ENCODE measurements at regions not wholly inside any gene's neighbourhood (a gene's known extent, or its start where the extent isn't known, plus 50 kb on each side); places are given as distances from the start of the nearest gene placed in this dataset.
"Not testable (repeated sequence)": the region's sequence is repeated elsewhere in the genome, so short reads cannot be mapped to it uniquely, and the experiment has no call there.

DNA sequence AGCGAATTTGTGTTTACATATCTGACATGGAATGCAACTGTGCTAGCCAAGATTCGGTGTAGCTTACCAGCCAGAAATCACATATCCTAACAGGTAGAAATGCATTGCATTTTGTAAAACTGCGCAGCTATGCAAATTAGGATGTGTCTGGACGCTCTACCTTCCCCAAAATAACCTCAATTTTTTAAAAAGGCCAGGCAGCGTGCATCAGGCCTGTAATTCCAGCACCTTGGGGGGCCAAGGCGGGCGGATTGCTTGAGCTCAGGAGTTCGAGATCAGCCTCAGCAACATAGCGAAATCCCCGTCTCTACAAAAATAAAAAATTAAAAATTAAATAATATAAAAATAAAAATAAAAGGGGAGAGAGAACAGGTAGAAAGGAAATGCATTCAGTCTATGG lies 305.0 kb downstream of the TYW1 start:
- DNase-seq (ENCODE audit: low read depth, low spot score), result no peak

DNA sequence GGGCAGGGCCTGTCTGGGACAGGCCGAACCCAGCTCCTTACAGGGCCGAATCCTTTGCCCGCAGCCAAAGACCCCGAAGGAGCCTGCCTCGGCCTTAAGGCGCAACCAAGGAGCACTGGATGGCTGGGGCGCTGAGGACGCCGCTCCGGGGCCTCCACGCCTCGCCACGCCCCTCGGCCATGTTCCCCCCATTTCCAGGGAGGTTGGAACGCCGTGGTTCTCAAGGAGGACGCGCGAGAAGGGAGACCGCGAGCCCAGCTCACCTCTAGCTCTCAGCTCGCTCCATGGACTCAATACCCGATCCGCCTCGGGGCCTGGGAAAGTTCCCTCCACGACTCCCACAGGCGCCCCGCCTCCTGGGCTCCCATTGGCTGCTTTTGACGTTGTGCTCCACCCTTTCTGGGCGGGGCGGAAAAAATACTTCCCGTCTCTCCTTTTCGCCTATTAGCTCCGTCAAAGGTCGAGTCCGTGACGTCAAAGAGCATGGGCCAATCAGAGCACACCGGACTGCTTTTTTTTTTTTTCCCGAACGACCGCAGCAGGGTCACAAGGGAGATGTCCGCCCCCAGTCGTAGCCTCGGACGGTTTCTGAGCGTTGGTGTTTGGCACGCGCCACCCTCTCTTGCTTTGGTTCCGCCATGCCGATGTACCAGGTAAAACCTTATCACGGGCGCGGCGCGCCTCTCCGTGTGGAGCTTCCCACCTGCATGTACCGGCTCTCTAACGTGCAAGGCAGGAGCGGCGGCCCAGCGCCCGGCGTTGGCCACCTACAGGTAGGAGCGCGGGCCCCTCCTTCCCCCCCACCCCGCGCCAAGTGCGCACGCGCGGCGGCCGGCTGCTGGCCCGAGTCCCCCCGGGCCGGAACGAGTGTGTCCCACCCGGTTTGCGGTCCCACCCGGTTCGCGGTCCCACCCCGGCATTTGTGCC lies 305.7 kb downstream of the TYW1 start:
- DNase-seq (ENCODE audit: low read depth, low spot score), result peak; percentile 100

DNA sequence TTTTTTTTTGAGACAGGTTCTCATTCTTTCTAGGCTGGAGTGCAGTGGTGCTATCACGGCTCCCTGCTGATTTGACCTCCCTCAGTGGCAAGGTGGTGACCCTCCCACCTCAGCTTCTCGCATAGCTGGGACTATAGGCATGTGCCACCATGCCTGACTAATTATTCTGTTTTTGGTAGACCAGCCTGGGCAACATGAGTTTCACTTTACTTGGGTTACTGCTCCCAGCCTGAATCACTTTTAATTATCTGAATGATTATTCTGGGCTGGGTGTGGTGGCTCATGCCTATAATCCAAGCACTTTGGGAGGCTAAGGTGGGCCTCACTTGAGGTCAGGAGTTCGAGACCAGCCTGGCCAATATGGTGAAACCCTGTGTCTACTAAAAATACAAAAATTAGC lies 308.2 kb downstream of the TYW1 start:
- not testable (repeated sequence) for DNase-seq (ENCODE audit: low read depth, low spot score)

DNA sequence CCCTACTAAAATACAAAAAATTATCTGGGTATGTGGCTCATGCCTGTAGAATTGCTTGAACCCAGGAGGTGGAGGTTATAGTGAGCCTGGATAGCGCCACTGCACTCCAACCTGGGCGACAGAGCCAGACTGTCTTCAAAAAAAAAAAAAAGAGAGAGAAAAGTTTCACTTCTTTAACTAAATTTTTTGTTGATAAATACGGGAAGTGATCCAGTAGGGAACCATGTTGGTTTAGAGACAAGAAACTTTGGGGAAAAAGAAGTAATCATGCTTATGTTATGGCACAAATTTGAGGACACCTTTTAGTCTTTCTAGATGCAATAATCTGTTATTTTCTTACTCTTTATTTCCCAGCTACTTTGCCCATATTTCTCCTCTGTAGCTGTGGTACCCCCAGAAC lies 309.7 kb downstream of the TYW1 start:
- no peak for DNase-seq (ENCODE audit: low read depth, low spot score)

DNA sequence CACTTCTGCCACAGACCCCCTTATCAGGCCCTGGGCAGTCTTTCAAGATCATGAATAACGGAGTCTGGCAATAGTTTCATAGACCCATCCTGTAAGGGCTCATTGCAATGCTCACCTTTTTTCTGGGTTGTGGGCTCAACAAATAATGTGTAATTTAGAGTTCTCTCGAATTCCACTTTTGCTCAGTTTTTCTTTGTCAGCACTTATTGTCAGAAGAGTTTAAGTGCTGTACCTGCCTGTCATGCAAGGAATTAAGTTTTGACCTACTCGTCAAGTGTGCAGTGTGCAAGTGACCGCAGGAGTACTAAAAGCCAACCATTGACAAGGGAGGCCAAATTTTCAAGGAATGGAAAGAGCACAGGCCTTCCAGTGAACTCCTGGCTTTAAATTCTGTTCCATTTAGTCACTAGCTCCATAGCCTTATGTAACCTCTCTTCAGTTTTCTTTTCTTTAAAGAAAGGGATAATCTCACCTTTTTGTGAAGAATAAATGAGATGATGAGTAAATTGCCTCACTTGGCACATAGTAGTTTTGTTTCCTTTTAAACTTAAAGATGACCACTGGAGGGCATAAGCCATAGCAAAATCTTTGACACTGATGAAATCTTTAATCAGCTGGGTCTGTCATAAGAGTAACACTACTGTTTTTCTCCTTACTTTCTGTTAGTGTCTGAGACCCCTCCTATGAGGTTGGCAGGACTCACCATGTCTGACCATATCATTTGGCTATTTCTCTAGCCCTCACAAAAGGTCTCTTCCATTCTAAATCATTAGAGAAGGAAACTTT lies 313.3 kb downstream of the TYW1 start:
- DNase-seq (ENCODE audit: low read depth, low spot score), result no peak

DNA sequence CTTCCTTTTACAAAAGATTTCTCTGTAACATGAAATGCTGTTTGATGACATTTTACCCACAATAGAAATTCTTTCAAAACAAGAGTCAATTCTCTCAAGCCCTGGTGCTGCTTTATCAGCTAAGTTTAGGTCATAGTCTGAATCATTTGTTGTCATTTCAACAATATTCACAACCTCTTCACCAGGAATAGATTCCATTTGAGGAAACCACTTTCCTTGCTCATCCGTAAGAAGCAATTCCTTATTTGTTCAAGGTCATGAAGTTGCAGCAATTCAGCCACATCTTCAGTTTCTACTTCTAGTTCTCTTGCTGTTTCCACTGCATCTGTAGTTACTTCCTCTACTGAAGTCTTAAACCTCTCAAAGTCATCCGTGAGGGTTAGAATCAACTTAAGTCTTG lies 315.3 kb downstream of the TYW1 start:
- no peak for DNase-seq (ENCODE audit: low read depth, low spot score)

DNA sequence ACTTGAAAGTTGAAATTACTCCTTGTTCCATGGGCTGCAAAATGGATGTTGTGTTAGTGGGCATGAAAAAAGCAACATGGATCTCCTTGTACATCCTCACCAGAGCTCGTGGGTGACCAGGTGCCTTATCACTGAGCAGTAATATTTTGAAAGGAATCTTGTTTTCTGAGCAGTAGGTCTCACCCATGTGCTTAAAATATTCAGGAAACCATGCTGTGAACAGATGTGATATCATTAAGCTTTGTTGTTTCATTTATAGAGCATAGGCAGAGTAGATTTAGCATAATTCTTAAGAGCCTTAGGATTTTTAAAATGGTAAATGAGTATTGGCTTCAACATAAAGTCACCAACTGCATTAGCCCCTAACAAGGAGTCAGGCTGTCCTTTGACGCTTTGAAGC lies 316.6 kb downstream of the TYW1 start:
- no peak for DNase-seq (ENCODE audit: low read depth, low spot score)

DNA sequence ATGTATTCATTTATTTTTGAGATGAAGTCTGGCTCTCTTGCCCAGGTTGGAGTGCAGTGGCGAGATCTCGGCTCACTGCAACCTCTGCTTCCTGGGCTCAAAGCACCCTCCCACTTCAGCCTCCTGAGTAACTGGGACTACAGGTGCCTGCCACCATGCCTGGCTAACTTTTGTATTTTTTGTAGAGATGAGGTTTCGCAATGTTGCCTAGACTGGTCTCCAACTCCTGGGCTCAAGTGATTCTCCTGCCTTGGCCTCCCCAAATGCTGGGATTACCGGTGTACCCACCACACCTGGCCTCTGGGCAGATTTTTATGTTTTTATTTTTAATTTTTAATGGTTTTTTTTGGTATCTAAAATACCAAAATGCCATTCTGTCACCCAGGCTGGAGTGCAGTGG lies 320.3 kb downstream of the TYW1 start:
- DNase-seq (ENCODE audit: low read depth, low spot score), result not testable (repeated sequence)

DNA sequence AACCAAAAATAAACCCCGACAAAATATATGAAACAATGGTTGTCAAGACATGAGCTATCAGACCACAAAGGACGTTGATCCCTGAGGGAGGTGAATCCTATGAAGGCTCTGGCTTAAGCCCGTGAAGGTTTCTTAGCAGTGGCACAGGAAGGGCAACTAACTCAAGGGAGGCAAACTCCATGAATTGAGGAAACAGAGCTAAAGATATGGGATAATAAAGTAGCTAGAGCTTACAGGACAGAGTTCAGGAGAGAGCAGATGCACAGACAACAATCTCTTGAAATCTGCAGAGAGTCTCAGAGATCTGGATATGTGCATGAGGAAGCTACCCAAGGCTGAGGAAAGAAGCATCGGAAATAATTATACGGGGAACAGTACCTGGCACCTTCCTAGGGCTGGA lies 331.6 kb downstream of the TYW1 start:
- not testable (repeated sequence) for DNase-seq (ENCODE audit: low read depth, low spot score)

DNA sequence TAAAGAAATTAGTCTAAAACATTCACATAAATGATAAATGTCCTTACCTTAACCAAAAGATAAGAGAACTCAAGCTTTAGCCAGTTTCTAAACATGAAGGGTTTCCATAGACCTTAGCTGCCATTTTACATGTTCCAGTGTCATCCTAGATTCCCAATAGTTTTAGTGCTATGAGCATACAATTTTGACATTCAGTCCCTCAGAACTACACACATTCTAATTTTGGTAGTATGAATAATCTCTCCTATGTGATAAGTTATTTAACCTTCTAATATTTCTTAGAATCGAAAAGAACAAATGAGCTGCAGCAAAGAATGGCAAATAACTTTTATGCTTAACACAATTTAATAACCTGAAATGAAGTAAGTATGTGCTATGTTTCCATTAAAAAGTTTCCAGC lies 338.5 kb downstream of the TYW1 start:
- not testable (repeated sequence) for DNase-seq (ENCODE audit: low read depth, low spot score)

DNA sequence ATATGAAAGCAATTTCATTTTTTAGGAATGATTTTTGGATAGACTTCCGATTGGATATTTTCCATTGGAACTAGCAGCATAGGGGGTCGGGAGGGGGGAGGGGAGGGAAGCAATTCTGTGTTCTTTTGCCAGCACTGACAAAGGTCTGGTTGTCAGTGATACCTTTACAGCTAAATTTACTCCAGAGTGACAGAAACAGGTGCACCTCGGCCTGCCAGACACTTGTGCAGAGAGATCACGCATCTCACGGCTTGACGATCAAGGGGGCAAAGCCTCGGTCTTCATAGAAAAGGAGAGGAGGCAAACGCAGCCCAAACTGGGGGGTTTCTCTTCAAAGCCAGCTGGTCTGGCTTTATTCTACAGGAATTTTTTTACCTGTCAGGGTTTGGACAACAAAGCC lies 339.0 kb downstream of the TYW1 start:
- not testable (repeated sequence) for DNase-seq (ENCODE audit: low read depth, low spot score)

DNA sequence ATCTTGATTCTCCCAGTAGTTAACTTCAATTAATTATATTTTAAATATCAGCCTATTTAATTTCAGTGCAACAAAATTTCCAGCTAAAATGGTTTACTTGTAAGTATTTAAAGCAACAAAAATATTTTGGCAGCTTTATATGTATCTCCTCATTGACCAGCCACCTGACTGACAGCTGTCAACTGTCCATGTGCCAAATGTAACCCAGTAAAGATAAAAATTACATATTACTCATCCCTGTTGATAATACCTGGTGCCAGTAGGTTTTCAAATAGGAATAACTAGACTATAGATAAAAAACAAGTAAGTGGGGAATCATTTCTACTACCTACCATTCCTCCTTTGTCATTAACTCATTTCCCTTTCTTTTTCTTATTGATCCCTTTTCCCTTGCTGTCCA lies 341.9 kb downstream of the TYW1 start:
- not testable (repeated sequence) for DNase-seq (ENCODE audit: low read depth, low spot score)

DNA sequence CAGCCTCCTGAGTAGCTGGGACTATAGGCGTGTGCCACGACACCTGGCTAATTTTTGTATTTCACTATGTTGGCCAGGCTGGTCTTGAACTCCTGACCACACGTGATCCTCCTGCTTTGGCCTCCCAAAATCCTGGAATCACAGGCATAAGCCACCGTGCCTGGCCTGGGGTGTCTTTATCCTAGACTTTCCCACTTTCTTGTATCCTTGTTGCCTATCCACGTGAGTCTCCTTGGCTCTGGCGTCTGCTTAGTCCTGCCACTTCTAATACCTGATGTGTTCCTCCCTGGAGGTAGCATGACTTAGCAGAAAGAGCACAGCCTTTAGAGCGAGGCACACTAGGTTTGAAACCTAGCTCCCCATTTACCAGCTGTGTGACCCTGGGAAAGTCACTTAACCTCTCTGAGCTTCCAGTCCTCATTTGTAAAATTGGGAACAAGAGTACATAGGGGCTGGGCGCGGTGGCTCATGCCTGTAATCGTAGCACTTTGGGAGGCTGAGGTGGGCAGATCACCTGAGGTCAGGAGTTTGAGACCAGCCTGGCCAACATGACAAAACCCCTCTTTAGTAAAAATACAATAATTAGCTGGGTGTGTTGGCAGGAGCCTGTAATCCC lies 344.6 kb downstream of the TYW1 start:
- DNase-seq (ENCODE audit: low read depth, low spot score), result no peak

DNA sequence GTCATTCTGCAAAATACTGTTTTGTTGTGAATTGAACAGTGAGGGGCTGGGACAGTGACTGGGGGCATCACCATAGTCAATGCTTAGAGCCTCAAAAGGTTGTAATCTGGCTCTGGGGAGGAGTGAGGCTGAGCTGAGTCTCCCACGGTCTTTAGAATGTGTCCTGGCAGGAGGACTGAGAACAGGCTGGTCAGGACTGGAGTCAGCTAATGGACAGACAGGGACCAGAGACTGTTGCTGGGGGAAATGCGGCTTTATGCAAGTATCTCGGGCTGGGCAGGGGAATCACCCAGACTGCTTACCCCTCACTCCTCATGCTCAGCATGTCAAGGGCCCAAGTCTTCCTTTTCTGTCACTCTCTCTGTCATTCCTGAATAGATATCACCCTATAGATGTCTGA lies 346.5 kb downstream of the TYW1 start:
- DNase-seq (ENCODE audit: low read depth, low spot score), result no peak

DNA sequence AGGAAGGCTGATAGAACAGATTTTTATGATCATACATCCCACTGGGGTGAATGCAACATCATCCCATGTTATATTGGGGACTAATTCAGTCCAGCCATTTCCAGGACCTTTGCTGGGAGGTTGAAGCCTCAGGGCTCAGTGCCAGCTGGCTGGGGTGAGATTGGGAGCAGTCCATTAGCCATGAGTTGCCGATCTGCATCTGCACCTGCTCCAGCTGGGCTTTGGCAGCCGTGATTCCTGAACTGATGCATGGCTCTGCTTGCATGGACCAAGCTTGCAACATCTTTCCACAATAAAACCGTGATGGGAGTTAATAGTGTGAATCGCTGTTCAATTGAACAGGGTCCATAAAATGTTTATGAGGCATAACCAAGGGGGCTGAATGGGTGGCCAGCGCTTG lies 346.9 kb downstream of the TYW1 start:
- no peak for DNase-seq (ENCODE audit: low read depth, low spot score)

DNA sequence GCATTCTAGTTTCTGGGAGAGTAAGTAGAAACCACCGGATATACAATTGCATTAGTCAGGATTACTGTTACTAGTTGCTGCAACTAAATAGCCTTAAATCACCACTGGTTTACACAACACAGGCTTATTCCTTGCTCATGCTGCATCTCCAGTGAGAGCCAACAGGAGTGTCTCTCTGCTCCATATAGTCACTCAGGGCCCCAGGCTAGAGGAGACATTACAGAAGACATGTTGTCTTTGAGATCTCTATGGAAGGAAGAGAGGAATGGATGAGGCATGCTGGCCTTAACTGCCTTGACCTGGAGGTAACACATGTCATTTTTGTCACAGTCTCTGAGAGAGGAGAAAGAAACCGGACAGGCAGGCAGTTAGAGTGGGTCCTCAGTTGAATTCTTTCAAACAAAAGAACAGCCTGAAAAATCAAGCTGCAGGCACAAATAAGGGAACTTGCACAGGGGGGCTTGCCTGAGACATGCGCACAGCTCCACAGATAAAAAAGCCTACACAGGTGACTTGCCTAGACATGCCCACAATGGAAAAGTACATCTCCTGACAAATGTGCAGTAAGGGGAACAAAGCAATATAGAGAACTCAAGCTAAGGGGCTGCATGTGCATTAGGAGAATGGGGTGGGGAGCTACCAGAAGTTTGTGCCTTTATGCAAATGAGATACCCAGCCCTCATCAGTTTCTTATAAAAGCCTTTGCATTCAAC lies 348.0 kb downstream of the TYW1 start:
- no peak for DNase-seq (ENCODE audit: low read depth, low spot score)

DNA sequence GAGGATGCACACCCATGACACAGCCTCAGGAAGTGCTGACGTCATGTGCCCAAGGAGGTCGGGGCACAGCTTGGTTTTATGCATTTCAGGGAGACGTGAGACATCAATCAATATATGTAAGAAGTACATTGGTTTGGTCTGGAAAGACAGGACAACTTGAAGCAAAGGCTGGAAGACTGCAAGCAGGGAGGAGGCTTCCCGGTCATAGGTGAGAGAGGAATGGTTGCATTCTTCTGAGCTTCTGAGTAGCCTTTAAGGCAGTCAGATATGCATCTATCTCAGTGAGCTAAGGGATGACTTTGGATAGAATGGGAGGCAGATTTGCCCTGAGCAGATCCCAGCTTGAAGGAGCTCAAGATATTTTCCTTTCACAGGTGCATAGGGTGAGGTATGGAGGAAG lies 349.5 kb downstream of the TYW1 start:
- no peak for DNase-seq (ENCODE audit: low read depth, low spot score)

DNA sequence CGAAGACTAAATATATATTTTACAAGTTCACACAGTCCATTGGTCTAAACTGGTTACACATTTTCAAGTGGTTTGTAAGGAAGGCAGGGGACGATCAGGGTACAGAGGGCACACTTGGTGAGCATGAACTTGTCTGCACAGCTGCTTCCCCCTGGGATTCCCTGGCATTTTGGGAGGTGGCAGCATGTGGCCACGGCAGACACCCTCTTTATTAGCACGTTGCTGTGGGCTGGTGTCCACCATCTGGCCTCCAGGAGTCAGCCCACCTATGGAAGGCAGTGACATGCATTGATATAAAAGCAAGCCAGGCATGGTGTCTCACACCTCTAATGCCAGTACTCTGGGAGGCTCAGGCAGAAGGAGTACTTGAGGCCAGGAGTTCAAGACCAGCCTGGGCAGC lies 350.2 kb downstream of the TYW1 start:
- DNase-seq (ENCODE audit: low read depth, low spot score), result no peak

DNA sequence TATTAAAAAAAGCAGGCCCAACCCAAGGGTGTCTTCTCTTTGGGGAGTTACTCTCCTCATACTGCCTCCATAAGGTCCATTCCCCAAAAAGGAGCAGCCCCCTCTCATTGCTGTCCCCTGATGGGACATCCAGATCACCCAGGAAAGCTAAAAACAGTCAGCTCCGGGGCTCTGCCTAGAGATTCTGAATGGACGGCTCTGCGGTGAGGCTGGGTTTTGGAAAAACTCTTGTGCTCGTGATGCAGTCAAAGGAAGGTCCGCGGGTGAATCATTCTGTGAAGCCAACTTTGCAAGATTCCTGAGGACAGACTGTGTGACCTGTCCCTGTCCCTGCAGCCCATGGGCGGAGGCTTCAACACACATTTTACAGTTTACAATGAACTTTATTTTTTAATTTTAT lies 351.5 kb downstream of the TYW1 start:
- DNase-seq (ENCODE audit: low read depth, low spot score), result no peak

DNA sequence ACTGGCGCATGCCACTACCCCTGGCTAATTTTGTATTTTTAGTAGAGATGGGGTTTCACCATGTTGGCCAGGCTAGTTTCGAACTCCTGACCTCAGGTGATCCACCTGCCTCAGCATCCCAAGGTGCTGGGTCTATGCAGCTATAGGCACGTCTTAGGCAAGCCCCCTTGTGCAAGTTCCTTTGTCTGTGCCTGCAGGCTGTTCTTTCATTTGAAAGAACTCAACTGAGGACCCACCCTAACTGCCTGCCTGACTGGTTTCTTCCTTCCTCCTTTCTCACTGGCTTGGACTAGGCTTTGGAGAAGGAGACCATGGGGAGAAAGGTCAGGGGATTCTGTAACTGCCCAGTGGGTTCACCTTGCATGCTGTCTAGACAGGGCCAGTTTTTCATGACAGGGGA lies 361.0 kb downstream of the TYW1 start:
- DNase-seq (ENCODE audit: low read depth, low spot score), result not testable (repeated sequence)

DNA sequence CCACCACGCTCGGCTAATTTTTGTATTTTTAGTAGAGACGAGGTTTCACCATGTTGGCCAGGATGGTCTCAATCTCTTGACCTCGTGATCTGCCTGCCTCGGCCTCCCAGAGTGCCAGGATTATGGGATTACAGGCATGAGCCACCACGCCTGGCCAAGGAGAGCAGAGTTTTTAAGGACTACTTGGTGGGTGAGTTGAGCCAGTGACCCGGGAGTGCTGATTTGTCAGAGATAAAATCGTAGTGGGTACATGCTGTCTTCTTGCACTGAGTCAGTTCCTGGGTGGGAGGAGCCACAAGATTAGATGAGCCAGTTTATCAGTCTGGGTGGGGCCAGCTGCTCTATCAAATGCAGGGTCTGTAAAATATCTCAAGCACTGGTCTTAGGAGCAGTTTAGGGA lies 361.7 kb downstream of the TYW1 start:
- peak; percentile 9 for DNase-seq (ENCODE audit: low read depth, low spot score)

DNA sequence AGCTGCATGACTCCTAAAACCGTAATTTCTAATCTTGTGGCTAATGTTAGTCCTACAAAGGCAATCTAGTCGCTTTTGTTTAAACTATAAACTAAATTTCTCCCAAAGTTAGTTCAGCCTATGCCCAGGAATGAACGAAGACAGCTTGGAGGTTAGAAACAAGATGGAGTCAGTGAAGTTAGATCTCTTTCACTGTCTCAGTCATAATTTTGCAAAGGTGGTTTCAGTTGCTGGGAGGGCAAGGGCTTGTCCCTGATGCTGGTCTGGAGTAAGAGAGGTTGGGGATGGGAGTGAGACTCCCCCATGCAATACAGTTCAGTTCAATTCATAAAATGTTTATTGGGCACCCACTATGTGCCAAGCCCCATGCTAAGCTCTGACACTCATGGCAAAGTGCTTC lies 362.1 kb downstream of the TYW1 start:
- DNase-seq (ENCODE audit: low read depth, low spot score), result not testable (repeated sequence)

Data from ELF-1 (cell line).